Smooth muscle cell (in vitro differentiated cells): ENCODE measurements at regions not wholly inside any gene's neighbourhood (a gene's known extent, or its start where the extent isn't known, plus 50 kb on each side); places are given as distances from the start of the nearest gene placed in this dataset.
"Not testable (repeated sequence)": the region's sequence is repeated elsewhere in the genome, so short reads cannot be mapped to it uniquely, and the experiment has no call there.

ENCODE experiments used
- DNase-seq: peaks from one replicate; lab custom pipeline; 2025; ENCODE audit not compliant: unreplicated experiment; lab: John Stamatoyannopoulos, UW
- H2AFZ ChIP-seq: fragments of 200-600 bp; sonication (generic); 2 replicates; pipeline ENCODE4 v1.6.0; 2016; ENCODE audit warnings: antibody characterized with exemption, low read depth, mild to moderate bottlenecking
- H3F3A ChIP-seq: fragments of 200-600 bp; sonication (generic); 2 replicates; pipeline ENCODE4 v1.6.0; 2017; ENCODE audit warnings: antibody characterized with exemption, low read depth
- H3K27ac ChIP-seq: fragments of 200-600 bp; sonication (generic); 2 replicates; pipeline ENCODE4 v1.5.1; 2016; ENCODE audit warnings: low read depth, mild to moderate bottlenecking
- H3K27me3 ChIP-seq: fragments of 200-600 bp; sonication (generic); 2 replicates; pipeline ENCODE4 v1.6.1; 2016; ENCODE audit warnings: low read depth, mild to moderate bottlenecking
- H3K36me3 ChIP-seq: fragments of 200-600 bp; sonication (generic); 2 replicates; pipeline ENCODE4 v1.5.1; 2016; ENCODE audit warnings: low read depth
- H3K4me1 ChIP-seq: fragments of 200-600 bp; sonication (generic); 2 replicates; pipeline ENCODE4 v1.5.1; 2016; ENCODE audit warnings: low read depth
- H3K4me2 ChIP-seq: fragments of 200-600 bp; sonication (generic); 2 replicates; pipeline ENCODE4 v1.6.0; 2016; ENCODE audit warnings: mild to moderate bottlenecking
- H3K4me3 ChIP-seq: fragments of 200-600 bp; sonication (generic); 2 replicates; pipeline ENCODE4 v1.5.1; 2016; ENCODE audit warnings: mild to moderate bottlenecking
- H3K79me2 ChIP-seq: fragments of 200-600 bp; sonication (generic); 2 replicates; pipeline ENCODE4 v1.6.0; 2016; ENCODE audit warnings: low read depth, mild to moderate bottlenecking
- H3K9ac ChIP-seq: fragments of 200-600 bp; sonication (generic); 2 replicates; pipeline ENCODE4 v1.6.0; 2016; ENCODE audit warnings: low read depth
- H3K9me3 ChIP-seq: fragments of 200-600 bp; sonication (generic); replicated peaks from 2 replicates; pipeline ENCODE4 v1.5.1; 2016; ENCODE audit warnings: low read depth
- H4K20me1 ChIP-seq: fragments of 200-600 bp; sonication (generic); 2 replicates; pipeline ENCODE4 v1.6.0; 2016; ENCODE audit warnings: low read depth
- CTCF ChIP-seq: fragments of 200-600 bp; sonication (generic); IDR thresholded peaks from 2 replicates; pipeline ENCODE4 v1.5.1; 2017; ENCODE audit warnings: borderline replicate concordance, mild to moderate bottlenecking, antibody characterized with exemption; ENCODE audit not compliant: insufficient read depth, poor library complexity, severe bottlenecking
- WGBS: methylation state at CpG from one replicate; pipeline ENCODE4 v1.1.7; 2016; ENCODE audit warnings: low lambda C conversion rate; 5-methylcytosine and 5-hydroxymethylcytosine counted together

DNA sequence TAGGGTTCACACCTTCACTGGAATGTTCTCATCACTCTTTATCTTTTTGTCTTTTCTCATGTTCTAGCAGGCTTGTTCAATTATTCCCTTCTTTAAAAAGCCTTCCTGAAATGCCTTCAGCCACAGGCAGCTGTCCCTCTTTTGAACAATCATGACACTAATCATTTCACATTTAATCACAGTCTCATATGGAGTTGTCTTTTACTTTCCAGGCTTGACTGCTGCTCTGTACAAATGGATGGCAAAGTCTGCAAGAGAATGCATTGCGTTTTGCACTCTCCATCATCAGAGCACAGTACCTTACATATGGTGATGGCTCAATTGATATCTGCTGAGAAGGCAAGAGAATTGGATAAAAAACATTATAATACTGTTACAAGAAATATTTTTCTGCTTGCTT, 529.8 kb downstream of the DIPK2A start:
- no peaks in the 10 kb centered on the region for H3K36me3 ChIP-seq
- H4K20me1 ChIP-seq, result no peaks in the 10 kb centered on the region
- H3K27ac ChIP-seq, result no peak overlapping the region
- TF ChIP-seq CTCF, result no peak
- no peaks in the 10 kb centered on the region for H3K9me3 ChIP-seq
- H2AFZ ChIP-seq, result no peak overlapping the region
- 84% methylated on average over 1 of the region's 1 CpG for WGBS
- H3K79me2 ChIP-seq, result no peaks in the 10 kb centered on the region
- H3K4me2 ChIP-seq, result no peak overlapping the region
- H3F3A ChIP-seq, result no peaks in the 10 kb centered on the region
- H3K4me1 ChIP-seq, result peaks cover 15% of the 10 kb centered on the region
- H3K4me3 ChIP-seq, result no peak overlapping the region
- H3K9ac ChIP-seq, result no peak overlapping the region
- DNase-seq, result no peak
- no peaks in the 10 kb centered on the region for H3K27me3 ChIP-seq

DNA sequence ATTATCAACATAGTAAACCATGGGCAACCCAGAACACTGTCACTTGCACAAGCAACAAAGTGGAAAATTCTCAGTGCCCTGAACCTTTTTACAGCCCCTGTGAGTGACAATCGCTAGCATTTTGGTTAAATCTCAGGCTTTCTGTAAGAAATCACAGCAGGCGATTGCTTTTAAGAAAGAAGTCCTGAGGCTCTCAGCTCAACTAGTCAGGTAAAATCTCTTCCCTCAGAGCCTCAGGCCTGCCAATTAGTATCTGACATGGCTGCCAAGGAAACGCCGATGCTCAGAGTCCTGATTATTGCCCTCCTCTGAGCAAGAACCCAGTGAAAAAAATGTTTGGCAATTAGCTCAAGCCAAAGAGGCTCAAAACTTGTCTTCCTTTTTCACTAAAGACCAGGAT, 530.8 kb downstream of the DIPK2A start:
- Histone ChIP-seq H3K4me1 (peaks cover 15% of the 10 kb centered on the region), H3F3A (no peaks in the 10 kb centered on the region), H3K79me2 (no peaks in the 10 kb centered on the region), H3K9ac (no peak overlapping the region), H3K4me3 (no peak overlapping the region), H3K4me2 (no peak overlapping the region), H3K27ac (no peak overlapping the region), H3K36me3 (no peaks in the 10 kb centered on the region), H3K27me3 (no peaks in the 10 kb centered on the region), H3K9me3 (no peaks in the 10 kb centered on the region), H4K20me1 (no peaks in the 10 kb centered on the region), H2AFZ (no peak overlapping the region)
- TF ChIP-seq CTCF, result no peak
- DNase-seq, result no peak
- 65% methylated on average over 4 of the region's 4 CpGs for WGBS

GRCh38 chr3:144506375-144506774, 534.8 kb downstream of the DIPK2A start:
- H3K4me2 ChIP-seq, H3K27ac ChIP-seq, H3K9ac ChIP-seq, H3K27me3 ChIP-seq, H3K9me3 ChIP-seq, H2AFZ ChIP-seq, H3K79me2 ChIP-seq, H3K4me3 ChIP-seq, H3K36me3 ChIP-seq, H4K20me1 ChIP-seq, DNase-seq, H3F3A ChIP-seq: not testable (repeated sequence)
- WGBS, result 93% methylated on average over 4 of the region's 4 CpGs
- H3K4me1 ChIP-seq, result peaks cover 10% of the 10 kb centered on the region

DNA sequence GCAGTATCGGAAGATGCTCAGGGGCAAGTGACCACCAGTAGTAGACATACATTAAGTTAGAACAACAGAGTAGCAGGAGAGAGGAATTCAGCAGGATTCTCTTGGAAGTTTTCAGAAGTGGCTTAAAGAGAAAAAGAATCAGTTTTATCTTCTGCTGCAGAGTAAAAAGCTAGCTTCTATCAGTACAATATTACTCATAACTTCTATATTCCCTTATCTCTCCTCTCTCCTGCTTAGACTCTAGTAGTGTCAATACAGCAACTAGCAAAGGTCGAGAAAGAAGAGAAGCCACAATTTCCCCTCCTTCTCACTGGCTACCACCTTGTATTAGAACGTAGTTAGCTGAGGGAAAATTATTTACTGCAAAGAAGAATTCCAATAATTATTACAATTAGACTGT, 539.7 kb downstream of the DIPK2A start:
- 44% methylated on average over 3 of the region's 3 CpGs for WGBS
- Histone ChIP-seq H3K36me3 (no peaks in the 10 kb centered on the region), H3F3A (no peaks in the 10 kb centered on the region), H3K4me2 (no peak overlapping the region), H3K27ac (no peak overlapping the region), H3K4me3 (no peak overlapping the region), H2AFZ (no peak overlapping the region), H3K4me1 (no peaks in the 10 kb centered on the region), H3K27me3 (no peaks in the 10 kb centered on the region), H3K9ac (no peak overlapping the region), H3K79me2 (no peaks in the 10 kb centered on the region), H3K9me3 (no peaks in the 10 kb centered on the region), H4K20me1 (no peaks in the 10 kb centered on the region)
- no peak for DNase-seq
- TF ChIP-seq CTCF, result no peak
